ENCODE measurements at regions not wholly inside any gene's neighbourhood (a gene's known extent, or its start where the extent isn't known, plus 50 kb on each side); places are given as distances from the start of the nearest gene placed in this dataset.

DNA sequence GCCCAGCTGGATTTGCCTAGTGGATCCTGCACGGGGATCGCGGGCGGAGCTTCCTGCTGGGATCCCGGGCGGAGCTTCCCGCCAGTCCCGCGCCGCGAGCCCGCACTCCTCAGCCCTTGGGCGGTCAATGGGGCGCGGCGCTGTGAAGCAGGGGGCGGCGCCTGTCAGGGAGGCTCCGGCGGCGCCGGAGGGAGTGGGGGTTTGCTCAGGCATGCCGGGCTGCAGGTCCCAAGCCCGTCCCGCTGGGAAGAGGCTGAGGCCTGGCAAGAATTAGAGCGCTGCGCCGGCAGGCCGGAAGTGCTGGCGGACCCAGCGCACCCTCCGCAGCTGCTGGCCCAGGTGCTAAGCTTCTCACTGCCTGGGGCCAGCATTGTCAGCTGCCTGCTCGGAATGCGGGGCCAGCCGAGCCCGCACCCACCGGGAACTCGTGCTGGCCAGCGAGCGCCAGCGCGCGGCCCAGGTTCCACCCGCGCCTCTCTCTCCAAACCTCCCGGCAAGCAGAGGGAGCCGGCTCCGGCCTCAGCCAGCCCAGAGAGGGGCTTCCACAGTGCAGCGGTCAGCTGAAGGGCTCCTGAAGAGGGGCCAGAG is 119.6 kb downstream of the PRR20E start:
- TF ChIP-seq, protein P1, sequence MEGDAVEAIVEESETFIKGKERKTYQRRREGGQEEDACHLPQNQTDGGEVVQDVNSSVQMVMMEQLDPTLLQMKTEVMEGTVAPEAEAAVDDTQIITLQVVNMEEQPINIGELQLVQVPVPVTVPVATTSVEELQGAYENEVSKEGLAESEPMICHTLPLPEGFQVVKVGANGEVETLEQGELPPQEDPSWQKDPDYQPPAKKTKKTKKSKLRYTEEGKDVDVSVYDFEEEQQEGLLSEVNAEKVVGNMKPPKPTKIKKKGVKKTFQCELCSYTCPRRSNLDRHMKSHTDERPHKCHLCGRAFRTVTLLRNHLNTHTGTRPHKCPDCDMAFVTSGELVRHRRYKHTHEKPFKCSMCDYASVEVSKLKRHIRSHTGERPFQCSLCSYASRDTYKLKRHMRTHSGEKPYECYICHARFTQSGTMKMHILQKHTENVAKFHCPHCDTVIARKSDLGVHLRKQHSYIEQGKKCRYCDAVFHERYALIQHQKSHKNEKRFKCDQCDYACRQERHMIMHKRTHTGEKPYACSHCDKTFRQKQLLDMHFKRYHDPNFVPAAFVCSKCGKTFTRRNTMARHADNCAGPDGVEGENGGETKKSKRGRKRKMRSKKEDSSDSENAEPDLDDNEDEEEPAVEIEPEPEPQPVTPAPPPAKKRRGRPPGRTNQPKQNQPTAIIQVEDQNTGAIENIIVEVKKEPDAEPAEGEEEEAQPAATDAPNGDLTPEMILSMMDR (IDR thresholded peaks at IDR 0.05), result no peak
- no peak for TF ChIP-seq POLR2A (IDR thresholded peaks at IDR 0.05)
